ENCODE measurements at regions not wholly inside any gene's neighbourhood (a gene's known extent, or its start where the extent isn't known, plus 50 kb on each side); places are given as distances from the start of the nearest gene placed in this dataset.

DNA sequence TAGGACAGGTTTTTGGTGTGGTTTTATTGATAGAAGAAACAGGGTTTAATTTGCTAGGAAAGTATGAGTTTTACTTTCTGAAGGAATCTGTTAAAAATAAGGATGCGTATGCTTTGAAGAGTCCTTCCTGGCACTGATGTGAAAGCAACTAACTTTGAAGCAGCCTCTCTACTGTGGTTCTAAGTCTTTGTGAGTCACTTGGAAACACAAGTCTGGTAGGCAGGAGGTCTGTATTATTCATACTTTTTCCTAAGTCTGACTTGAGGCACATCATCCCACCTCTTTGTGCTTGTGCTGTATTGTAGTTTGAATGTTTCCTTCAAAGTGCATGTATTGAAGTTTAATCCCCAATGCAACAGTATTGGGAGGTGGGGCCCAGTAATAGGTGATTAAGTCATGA, 129.0 kb downstream of the TAF11L14 start:
- Histone ChIP-seq H3K9me3 (ENCODE audit: insufficient read depth, low read depth, low read length) (no peaks in the 10 kb centered on the region), H3K9ac (ENCODE audit: low read length) (no peak overlapping the region), H3K18ac (ENCODE audit: low read length) (no peak overlapping the region), H3K4me1 (ENCODE audit: control insufficient read depth in 1 of 2, insufficient read depth in 2 of 2, low read length in 2 of 2) (no peaks in the 10 kb centered on the region), H4K91ac (ENCODE audit: low read depth, low read length) (no peak overlapping the region), H2BK120ac (ENCODE audit: insufficient read depth, low read length, poor library complexity) (no peak overlapping the region), H3K27ac (ENCODE audit: low read depth, low read length) (no peak overlapping the region), H3K4ac (ENCODE audit: low read depth, low read length) (no peak overlapping the region), H2BK5ac (ENCODE audit: low read depth, low read length, poor library complexity) (no peak overlapping the region), H2AFZ (ENCODE audit: insufficient read depth, low read length, poor library complexity) (no peak overlapping the region), H3K4me3 (ENCODE audit: low read depth, low read length) (no peak overlapping the region), H3K79me1 (ENCODE audit: low read length) (no peaks in the 10 kb centered on the region), H3K4me2 (ENCODE audit: low read length) (no peak overlapping the region), H4K12ac (ENCODE audit: low read depth, low read length) (no peak overlapping the region), H3K23ac (ENCODE audit: low read length) (no peak overlapping the region), H2BK12ac (ENCODE audit: low read length) (no peak overlapping the region), H3K27me3 (ENCODE audit: insufficient read depth, low read length) (no peaks in the 10 kb centered on the region), H3K79me2 (ENCODE audit: control insufficient read depth, insufficient read depth, low read length, poor library complexity) (no peaks in the 10 kb centered on the region), H4K8ac (ENCODE audit: low read depth, low read length) (no peak overlapping the region), H3K36me3 (ENCODE audit: control insufficient read depth in 1 of 2, insufficient read depth in 2 of 2, low read length in 2 of 2) (no peaks in the 10 kb centered on the region), H2AK5ac (ENCODE audit: low read length) (no peak overlapping the region), H3K14ac (ENCODE audit: low read length) (no peak overlapping the region)
- no CpG with 5 or more reads among the region's 1 CpG for WGBS (ENCODE audit: extremely low coverage, insufficient coverage, insufficient read length)
- DNase-seq = no peak

GRCh38 chr5:17766031-17766430, 131.8 kb downstream of the TAF11L14 start:
- H2BK12ac ChIP-seq (ENCODE audit: low read length) = no peak overlapping the region
- no peaks in the 10 kb centered on the region for H3K27me3 ChIP-seq (ENCODE audit: insufficient read depth, low read length)
- no peak overlapping the region for H2BK5ac ChIP-seq (ENCODE audit: low read depth, low read length, poor library complexity)
- no CpG with 5 or more reads among the region's 2 CpGs for WGBS (ENCODE audit: extremely low coverage, insufficient coverage, insufficient read length)
- no peak overlapping the region for H4K12ac ChIP-seq (ENCODE audit: low read depth, low read length)
- no peak overlapping the region for H2AFZ ChIP-seq (ENCODE audit: insufficient read depth, low read length, poor library complexity)
- no peak overlapping the region for H3K27ac ChIP-seq (ENCODE audit: low read depth, low read length)
- H3K4ac ChIP-seq (ENCODE audit: low read depth, low read length) = no peak overlapping the region
- no peak overlapping the region for H3K4me2 ChIP-seq (ENCODE audit: low read length)
- H2AK5ac ChIP-seq (ENCODE audit: low read length) = no peak overlapping the region
- no peak overlapping the region for H3K14ac ChIP-seq (ENCODE audit: low read length)
- no peaks in the 10 kb centered on the region for H3K36me3 ChIP-seq (ENCODE audit: control insufficient read depth in 1 of 2, insufficient read depth in 2 of 2, low read length in 2 of 2)
- H3K23ac ChIP-seq (ENCODE audit: low read length) = no peak overlapping the region
- H3K79me1 ChIP-seq (ENCODE audit: low read length) = no peaks in the 10 kb centered on the region
- no peak overlapping the region for H2BK120ac ChIP-seq (ENCODE audit: insufficient read depth, low read length, poor library complexity)
- H3K79me2 ChIP-seq (ENCODE audit: control insufficient read depth, insufficient read depth, low read length, poor library complexity) = no peaks in the 10 kb centered on the region
- no peak overlapping the region for H4K8ac ChIP-seq (ENCODE audit: low read depth, low read length)
- H3K18ac ChIP-seq (ENCODE audit: low read length) = no peak overlapping the region
- H3K9ac ChIP-seq (ENCODE audit: low read length) = no peak overlapping the region
- no peak for DNase-seq
- no peaks in the 10 kb centered on the region for H3K9me3 ChIP-seq (ENCODE audit: insufficient read depth, low read depth, low read length)
- H3K4me1 ChIP-seq (ENCODE audit: control insufficient read depth in 1 of 2, insufficient read depth in 2 of 2, low read length in 2 of 2) = no peaks in the 10 kb centered on the region
- H4K91ac ChIP-seq (ENCODE audit: low read depth, low read length) = no peak overlapping the region
- no peak overlapping the region for H3K4me3 ChIP-seq (ENCODE audit: low read depth, low read length)

- H3K79me2 ChIP-seq (ENCODE audit: control insufficient read depth, insufficient read depth, low read length, poor library complexity) = no peaks in the 10 kb centered on the region
- no peak overlapping the region for H3K4ac ChIP-seq (ENCODE audit: low read depth, low read length)
- no peak overlapping the region for H3K23ac ChIP-seq (ENCODE audit: low read length)
- H4K91ac ChIP-seq (ENCODE audit: low read depth, low read length) = no peak overlapping the region
- no peak overlapping the region for H3K14ac ChIP-seq (ENCODE audit: low read length)
- H4K8ac ChIP-seq (ENCODE audit: low read depth, low read length) = no peak overlapping the region
- no peak overlapping the region for H3K18ac ChIP-seq (ENCODE audit: low read length)
- H3K4me1 ChIP-seq (ENCODE audit: control insufficient read depth in 1 of 2, insufficient read depth in 2 of 2, low read length in 2 of 2) = no peaks in the 10 kb centered on the region
- no peak overlapping the region for H3K4me3 ChIP-seq (ENCODE audit: low read depth, low read length)
- no peak overlapping the region for H2AFZ ChIP-seq (ENCODE audit: insufficient read depth, low read length, poor library complexity)
- no peak overlapping the region for H2BK120ac ChIP-seq (ENCODE audit: insufficient read depth, low read length, poor library complexity)
- no peak overlapping the region for H3K9ac ChIP-seq (ENCODE audit: low read length)
- no peak overlapping the region for H2AK5ac ChIP-seq (ENCODE audit: low read length)
- no peak overlapping the region for H3K27ac ChIP-seq (ENCODE audit: low read depth, low read length)
- no peak overlapping the region for H2BK12ac ChIP-seq (ENCODE audit: low read length)
- DNase-seq = no peak
- H4K12ac ChIP-seq (ENCODE audit: low read depth, low read length) = no peak overlapping the region
- H3K27me3 ChIP-seq (ENCODE audit: insufficient read depth, low read length) = no peaks in the 10 kb centered on the region
- H3K4me2 ChIP-seq (ENCODE audit: low read length) = no peak overlapping the region
- no peaks in the 10 kb centered on the region for H3K79me1 ChIP-seq (ENCODE audit: low read length)
- no peaks in the 10 kb centered on the region for H3K36me3 ChIP-seq (ENCODE audit: control insufficient read depth in 1 of 2, insufficient read depth in 2 of 2, low read length in 2 of 2)
- H2BK5ac ChIP-seq (ENCODE audit: low read depth, low read length, poor library complexity) = no peak overlapping the region
- no CpG with 5 or more reads among the region's 3 CpGs for WGBS (ENCODE audit: extremely low coverage, insufficient coverage, insufficient read length)
- H3K9me3 ChIP-seq (ENCODE audit: insufficient read depth, low read depth, low read length) = peaks cover 1% of the 10 kb centered on the region
These were observed 135.0 kb downstream of the TAF11L14 start for GRCh38 chr5:17769277-17769676.

GRCh38 chr5:17772232-17772631, 138.0 kb downstream of the TAF11L14 start:
- Histone ChIP-seq H3K18ac (ENCODE audit: low read length) (no peak overlapping the region), H3K4ac (ENCODE audit: low read depth, low read length) (no peak overlapping the region), H3K79me1 (ENCODE audit: low read length) (no peaks in the 10 kb centered on the region), H3K14ac (ENCODE audit: low read length) (no peak overlapping the region), H4K8ac (ENCODE audit: low read depth, low read length) (no peak overlapping the region), H3K4me1 (ENCODE audit: control insufficient read depth in 1 of 2, insufficient read depth in 2 of 2, low read length in 2 of 2) (no peaks in the 10 kb centered on the region), H2BK5ac (ENCODE audit: low read depth, low read length, poor library complexity) (no peak overlapping the region), H3K36me3 (ENCODE audit: control insufficient read depth in 1 of 2, insufficient read depth in 2 of 2, low read length in 2 of 2) (no peaks in the 10 kb centered on the region), H2AK5ac (ENCODE audit: low read length) (no peak overlapping the region), H3K27me3 (ENCODE audit: insufficient read depth, low read length) (no peaks in the 10 kb centered on the region), H3K79me2 (ENCODE audit: control insufficient read depth, insufficient read depth, low read length, poor library complexity) (no peaks in the 10 kb centered on the region), H3K27ac (ENCODE audit: low read depth, low read length) (no peak overlapping the region), H2AFZ (ENCODE audit: insufficient read depth, low read length, poor library complexity) (no peak overlapping the region), H4K91ac (ENCODE audit: low read depth, low read length) (no peak overlapping the region), H4K12ac (ENCODE audit: low read depth, low read length) (no peak overlapping the region), H3K4me3 (ENCODE audit: low read depth, low read length) (no peak overlapping the region), H3K9me3 (ENCODE audit: insufficient read depth, low read depth, low read length) (peaks cover 1% of the 10 kb centered on the region), H3K23ac (ENCODE audit: low read length) (no peak overlapping the region), H3K4me2 (ENCODE audit: low read length) (no peak overlapping the region), H3K9ac (ENCODE audit: low read length) (no peak overlapping the region), H2BK120ac (ENCODE audit: insufficient read depth, low read length, poor library complexity) (no peak overlapping the region), H2BK12ac (ENCODE audit: low read length) (no peak overlapping the region)
- WGBS (ENCODE audit: extremely low coverage, insufficient coverage, insufficient read length) = no CpG with 5 or more reads among the region's 6 CpGs
- DNase-seq = no peak

All from trophoblast cell (in vitro differentiated cells and primary cell).